Left lung (tissue), 4 donors: ENCODE measurements at regions not wholly inside any gene's neighbourhood (a gene's known extent, or its start where the extent isn't known, plus 50 kb on each side); places are given as distances from the start of the nearest gene placed in this dataset.

ENCODE experiments used
- ATAC-seq: fragments of 200-7000 bp; cut with Tn5 transposase; one replicate; pipeline ENCODE4 v1.9.1; 2020; ENCODE audit warnings: moderate library complexity
- DNase-seq, 4 donors: peaks; one replicate each; pipeline ENCODE4 v3.0.0-alpha.2; 2013 to 2020
- H3K27ac ChIP-seq, 2 donors: fragments of 200-600 bp; sonication (generic) in 1 of 2; one replicate each; pipeline versions ENCODE4 v1.5.0 to v1.8.0; 2020 to 2021
- H3K27me3 ChIP-seq, 2 donors: fragments of 200-600 bp; sonication (generic) in 1 of 2; one replicate each; pipeline versions ENCODE4 v1.5.0 to v1.8.0; 2020 to 2021
- H3K36me3 ChIP-seq, 2 donors: fragments of 200-600 bp; sonication (generic) in 1 of 2; one replicate each; pipeline versions ENCODE4 v1.5.0 to v1.8.0; 2020 to 2021
- H3K4me1 ChIP-seq, 2 donors: fragments of 200-600 bp; one replicate each; pipeline ENCODE4 v1.8.0; 2021
- H3K4me3 ChIP-seq, 2 donors: fragments of 200-600 bp; sonication (generic) in 1 of 2; one replicate each; pipeline versions ENCODE4 v1.5.0 to v1.8.0; 2020 to 2021; ENCODE audit warnings: mild to moderate bottlenecking in 1 of 2
- H3K9me3 ChIP-seq, 2 donors: fragments of 200-600 bp; sonication (generic) in 1 of 2; one replicate each; pipeline versions ENCODE4 v1.5.0 to v1.8.0; 2020 to 2021
- CTCF ChIP-seq, 2 donors: fragments of 200-600 bp; sonication (generic) in 1 of 2; IDR thresholded peaks; one replicate each; pipeline versions ENCODE4 v1.5.0 to v1.8.0; 2021; ENCODE audit warnings: antibody characterized with exemption in 2 of 2
- intact Hi-C, 2 donors: fragments of 100-400 bp; cut with DNase I; formaldehyde crosslinking; loops; one replicate each; pipeline versions ENCODE4 v1.11.2 to v1.14.2; 2022
- donor health status: DM: no; HTN: yes; CAD: no.
- donor health status: DM: no; HTN: no; CAD: no.

GRCh38 chr1:182193908-182194550, 132.5 kb upstream of the ZNF648 start:
- intact Hi-C loops = no loop called here
- Histone ChIP-seq H3K27me3 (no peaks in the 10 kb centered on the region), H3K27ac (peak overlapping the region in 1 of 2 donors; percentile 82), H3K4me3 (no peak overlapping the region), H3K9me3 (no peaks in the 10 kb centered on the region), H3K4me1 (peaks cover 0 to 52% of the 10 kb centered on the region in 2 donors), H3K36me3 (no peaks in the 10 kb centered on the region)
- TF ChIP-seq CTCF (IDR thresholded peaks at IDR 0.05) = no peak
- ATAC-seq (peak; percentile 60), DNase-seq (peak in 1 of 4 donors; percentile 51)

GRCh38 chr1:182192966-182193365, 131.5 kb upstream of the ZNF648 start:
- Histone ChIP-seq H3K27ac (peak overlapping the region in 1 of 2 donors; percentile 82), H3K36me3 (no peaks in the 10 kb centered on the region), H3K9me3 (no peaks in the 10 kb centered on the region), H3K4me3 (no peak overlapping the region), H3K27me3 (no peaks in the 10 kb centered on the region), H3K4me1 (peaks cover 0 to 44% of the 10 kb centered on the region in 2 donors)
- TF ChIP-seq CTCF (IDR thresholded peaks at IDR 0.05) = no peak
- intact Hi-C loops = no loop called here
- ATAC-seq = no peak
- DNase-seq = no peak

- intact Hi-C loops = no loop called here
- H3K27me3 ChIP-seq = no peaks in the 10 kb centered on the region
- no peaks in the 10 kb centered on the region for H3K36me3 ChIP-seq
- peaks cover 0 to 36% of the 10 kb centered on the region in 2 donors for H3K4me1 ChIP-seq
- ATAC-seq (no peak), DNase-seq (no peak)
- no peak overlapping the region for H3K4me3 ChIP-seq
- no peaks in the 10 kb centered on the region for H3K9me3 ChIP-seq
- no peak overlapping the region for H3K27ac ChIP-seq
- no peak for TF ChIP-seq CTCF (IDR thresholded peaks at IDR 0.05)
Observed at GRCh38 chr1:182192215-182192614, 130.7 kb upstream of the ZNF648 start.

GRCh38 chr1:182191381-182192115, 130.0 kb upstream of the ZNF648 start:
- intact Hi-C loops = no loop called here
- H3K27me3 ChIP-seq = no peaks in the 10 kb centered on the region
- H3K36me3 ChIP-seq = no peaks in the 10 kb centered on the region
- TF ChIP-seq CTCF (IDR thresholded peaks at IDR 0.05) = no peak
- H3K4me1 ChIP-seq = peaks cover 0 to 30% of the 10 kb centered on the region in 2 donors
- H3K9me3 ChIP-seq = no peaks in the 10 kb centered on the region
- ATAC-seq (no peak), DNase-seq (no peak)
- H3K27ac ChIP-seq = no peak overlapping the region
- H3K4me3 ChIP-seq = no peak overlapping the region

GRCh38 chr1:182189535-182190066, 128.1 kb upstream of the ZNF648 start:
- H3K36me3 ChIP-seq = no peaks in the 10 kb centered on the region
- no peaks in the 10 kb centered on the region for H3K27me3 ChIP-seq
- no peak for TF ChIP-seq CTCF (IDR thresholded peaks at IDR 0.05)
- no peaks in the 10 kb centered on the region for H3K9me3 ChIP-seq
- intact Hi-C loops = no loop called here
- no peak for ATAC-seq
- H3K27ac ChIP-seq = no peak overlapping the region
- no peak overlapping the region for H3K4me3 ChIP-seq
- H3K4me1 ChIP-seq = peaks cover 0 to 28% of the 10 kb centered on the region in 2 donors
- DNase-seq = no peak
